UCSD-AML1 (cell line): ENCODE measurements at regions not wholly inside any gene's neighbourhood (a gene's known extent, or its start where the extent isn't known, plus 50 kb on each side); places are given as distances from the start of the nearest gene placed in this dataset.
"Not testable (repeated sequence)": the region's sequence is repeated elsewhere in the genome, so short reads cannot be mapped to it uniquely, and the experiment has no call there.

Source experiments
- DNase-seq: peaks from one replicate; lab custom pipeline; 2025; ENCODE audit not compliant: unreplicated experiment; lab: John Stamatoyannopoulos, UW

DNA sequence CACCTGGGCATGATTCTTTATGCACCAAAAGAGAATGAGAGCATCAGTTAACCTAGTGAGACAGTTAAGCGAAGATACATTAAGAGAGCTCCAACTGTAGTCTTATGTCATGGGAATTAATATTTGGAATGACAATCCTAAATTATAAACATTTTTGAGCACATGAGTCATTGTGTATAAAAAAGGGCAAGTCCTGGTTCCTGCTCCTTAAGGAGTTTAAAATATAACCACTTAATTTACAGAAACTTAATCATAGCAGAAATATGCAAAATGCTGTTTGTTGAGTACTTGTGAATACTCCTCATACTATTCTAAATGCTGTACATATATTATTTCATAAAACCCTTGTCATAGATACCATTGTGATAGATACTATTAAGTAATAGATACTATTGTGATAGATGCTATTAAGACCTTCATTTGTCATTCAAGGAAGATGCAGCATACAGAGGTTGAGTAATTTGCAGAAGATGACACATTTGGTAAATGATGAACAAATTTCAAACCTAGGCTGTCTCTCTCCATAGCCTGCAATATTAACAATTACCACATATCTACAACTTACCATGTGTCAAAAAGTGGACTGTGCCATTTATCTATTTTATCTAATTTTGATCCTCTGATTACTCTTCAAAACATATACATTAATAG lies 301.0 kb downstream of the TBC1D4 start:
- no peak for DNase-seq

DNA sequence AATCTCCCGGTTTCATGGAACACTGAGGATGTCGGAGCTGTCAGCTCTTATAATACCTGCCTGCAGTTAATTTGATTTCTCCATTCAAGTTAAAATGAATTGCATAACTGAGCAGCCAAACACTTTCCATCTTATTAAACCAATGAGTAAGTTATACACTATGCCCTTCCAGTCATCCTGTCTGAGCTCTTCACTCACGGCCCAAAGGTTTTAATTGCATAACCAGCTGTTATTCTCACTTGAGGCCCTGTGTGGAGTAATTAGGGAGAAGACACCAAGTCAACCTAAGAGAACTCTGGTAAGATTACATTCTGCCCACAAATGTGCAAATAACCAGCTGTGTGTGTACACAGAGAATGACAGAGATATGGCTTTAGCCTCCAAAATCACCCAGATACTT lies 303.5 kb downstream of the TBC1D4 start:
- DNase-seq: no peak

DNA sequence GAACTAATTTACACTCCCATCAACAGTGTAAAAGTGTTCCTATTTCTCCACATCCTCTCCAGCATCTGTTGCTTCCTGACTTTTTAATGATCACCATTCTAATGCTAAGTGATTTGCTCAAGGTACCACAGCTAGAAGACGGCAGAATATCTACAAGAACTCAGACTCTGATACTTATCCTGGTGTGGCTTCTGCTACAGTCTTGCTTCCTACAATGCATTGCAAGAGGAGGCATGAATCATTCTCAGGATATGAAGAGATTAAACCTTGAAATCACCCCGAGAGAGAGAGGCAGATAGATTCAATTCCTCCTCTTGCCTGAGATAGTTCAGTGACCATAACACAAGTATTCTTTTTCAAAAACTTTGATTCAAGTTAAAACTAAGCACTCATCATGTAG lies 306.4 kb downstream of the TBC1D4 start:
- DNase-seq: no peak

DNA sequence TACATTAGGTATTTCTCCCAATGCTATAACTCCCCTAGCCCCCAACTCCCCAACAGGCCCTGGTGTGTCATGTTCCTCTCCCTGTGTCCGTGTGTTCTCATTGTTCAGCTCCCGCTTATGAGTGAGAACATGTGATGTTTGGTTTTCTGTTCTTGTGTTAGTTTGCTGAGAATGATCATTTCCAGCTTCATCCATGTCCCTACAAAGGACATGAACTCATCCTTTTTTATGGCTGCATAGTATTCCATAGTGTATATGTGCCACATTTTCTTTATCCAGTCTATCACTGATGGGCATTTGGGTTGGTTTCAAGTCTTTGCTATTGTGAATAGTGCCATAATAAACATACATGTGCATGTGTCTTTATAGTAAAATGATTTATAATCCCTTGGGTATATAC lies 306.9 kb downstream of the TBC1D4 start:
- DNase-seq: not testable (repeated sequence)

DNA sequence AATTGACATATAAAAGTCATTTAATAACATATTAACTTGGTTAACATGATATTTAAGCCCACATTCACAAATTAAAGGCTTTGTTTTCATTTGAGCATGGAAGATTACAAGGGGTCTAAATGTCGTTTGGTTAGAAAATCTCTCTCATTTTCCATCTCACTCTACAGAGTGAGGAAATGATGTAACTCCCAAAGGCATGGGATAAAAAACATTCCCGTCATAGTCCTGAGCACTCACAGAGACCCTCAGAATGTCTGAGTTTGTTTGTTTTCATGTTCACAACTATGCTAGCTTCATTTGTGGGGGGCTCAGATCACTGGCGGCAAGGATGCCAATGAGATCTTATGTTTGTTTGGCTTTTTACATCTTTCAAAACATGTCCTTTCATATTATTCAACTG lies 307.5 kb downstream of the TBC1D4 start:
- no peak for DNase-seq

DNA sequence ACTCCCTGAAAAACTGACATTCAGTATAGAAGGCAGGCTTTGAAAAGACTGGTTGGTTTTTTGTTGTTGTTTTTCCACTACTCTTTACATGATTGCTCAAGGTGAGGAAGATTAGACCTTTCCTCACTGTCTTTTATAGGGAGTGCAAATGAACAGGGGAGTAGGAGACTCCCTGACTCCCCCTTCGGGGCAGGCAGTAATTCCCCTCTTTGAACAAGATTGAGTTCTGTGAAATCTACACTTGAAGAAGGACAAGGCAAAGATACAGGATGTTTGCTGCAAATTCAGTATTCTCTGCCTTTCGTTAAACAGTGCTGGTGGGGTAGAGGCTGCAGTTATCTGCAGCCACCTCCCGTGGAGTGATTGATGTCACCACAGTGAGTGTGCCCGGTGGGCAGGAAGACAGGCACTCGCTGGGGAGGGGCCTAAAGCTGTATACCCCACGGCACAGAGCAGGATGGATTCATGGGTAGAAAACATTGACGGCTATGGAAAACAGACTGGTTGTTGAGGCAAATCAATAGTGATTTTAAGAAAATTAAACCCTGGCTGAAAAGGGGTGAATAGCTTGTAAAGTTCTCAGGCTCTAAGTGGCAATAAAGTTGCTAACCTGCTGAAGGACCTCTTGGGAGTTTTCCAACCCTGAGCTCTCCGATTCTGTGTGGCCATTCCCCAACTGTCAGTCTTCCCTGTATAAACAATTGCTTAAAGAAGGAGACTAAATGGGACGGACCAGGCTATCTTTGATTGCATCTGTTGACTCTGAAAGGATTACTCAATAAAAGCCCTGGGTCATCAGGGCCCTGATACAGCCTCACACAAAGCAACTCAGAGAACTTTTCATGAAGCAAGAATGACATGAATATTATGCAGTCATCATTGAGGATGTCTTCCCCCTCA lies 308.3 kb downstream of the TBC1D4 start:
- DNase-seq: no peak

DNA sequence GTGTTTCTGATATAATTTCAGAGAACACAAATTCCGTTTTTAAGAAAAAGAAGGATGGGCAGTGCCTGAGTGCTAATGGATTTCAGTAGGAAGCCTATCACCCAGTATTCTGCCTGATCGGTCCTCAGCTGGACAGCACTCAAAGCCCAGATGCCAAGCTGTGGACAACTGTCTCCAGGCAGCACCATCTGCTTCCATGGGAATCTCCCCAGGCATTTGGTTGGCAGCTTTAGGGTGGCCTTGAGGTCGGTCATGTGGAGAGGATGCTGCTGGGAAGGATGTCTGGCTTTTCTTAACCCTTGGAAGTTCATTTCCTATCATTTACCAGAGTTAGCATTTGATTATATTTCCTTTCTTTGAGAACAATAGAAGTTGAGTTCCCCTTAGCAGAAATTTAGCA lies 311.7 kb downstream of the TBC1D4 start:
- DNase-seq: no peak

DNA sequence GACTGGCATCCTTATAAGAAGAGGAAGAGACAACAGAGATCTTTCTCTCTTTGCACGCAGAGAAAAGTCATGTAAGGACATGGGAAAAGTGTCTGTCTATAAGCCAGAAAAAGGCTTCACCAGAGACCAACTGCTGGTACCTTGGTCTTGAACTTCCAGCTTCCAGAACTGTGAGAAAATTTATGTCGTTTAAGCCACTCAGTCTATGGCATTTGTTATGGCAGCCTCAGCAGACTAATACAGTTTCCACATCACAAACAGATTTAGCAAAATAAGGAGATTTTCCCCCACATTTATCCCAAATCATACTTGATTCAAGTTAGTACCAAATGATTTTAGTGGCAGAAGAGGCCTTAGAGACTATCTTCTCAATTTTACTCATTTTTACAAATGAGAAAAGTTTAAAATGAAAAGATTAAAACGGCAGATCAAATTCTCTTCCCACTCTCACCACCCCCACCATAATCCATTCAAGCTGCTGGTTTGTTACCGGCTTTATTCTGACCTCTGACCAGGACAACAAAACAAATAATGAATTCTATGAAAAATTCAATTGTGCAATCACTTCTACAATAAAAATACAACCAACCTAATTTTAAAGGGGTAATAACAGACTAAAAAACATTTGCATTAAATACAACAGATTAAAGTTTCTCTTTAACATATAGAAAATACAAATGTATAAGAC lies 316.3 kb downstream of the TBC1D4 start:
- DNase-seq: no peak

DNA sequence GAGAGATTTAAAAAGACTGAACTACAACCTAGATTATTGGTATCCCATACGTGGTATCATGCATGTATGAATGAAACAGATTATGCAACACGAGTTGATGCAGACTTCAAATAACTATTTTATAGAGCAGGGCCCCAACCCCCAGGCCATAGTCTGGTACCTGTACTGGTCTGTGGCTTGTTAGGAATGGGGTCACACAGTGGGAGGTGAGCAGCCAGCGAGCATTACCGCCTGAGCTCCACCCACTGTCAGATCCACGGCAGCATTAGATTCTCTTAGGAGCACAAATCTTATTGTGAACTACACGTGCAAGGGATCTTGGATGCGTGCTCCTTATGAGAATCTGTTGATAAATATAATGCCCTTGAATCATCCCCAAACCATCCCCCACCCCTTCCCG lies 320.2 kb downstream of the TBC1D4 start:
- no peak for DNase-seq

DNA sequence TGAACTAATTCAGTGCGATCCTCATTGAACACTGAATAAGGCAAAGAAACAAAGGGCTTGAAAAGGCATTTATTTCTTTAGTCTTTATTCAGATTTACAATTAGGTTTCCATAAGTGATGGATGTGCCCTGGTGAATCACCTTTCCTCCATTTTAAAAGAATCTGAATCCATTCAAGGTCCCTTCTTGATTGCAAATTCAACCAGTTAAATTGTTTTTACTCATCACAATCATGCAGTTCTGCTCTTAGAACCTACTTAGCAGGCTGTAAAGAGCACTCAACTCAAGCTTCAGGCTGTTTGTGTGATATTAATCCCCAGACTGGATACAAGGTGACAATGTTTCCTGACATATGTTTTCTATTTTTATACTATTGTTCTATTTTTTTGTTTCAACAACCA lies 321.0 kb downstream of the TBC1D4 start:
- DNase-seq: no peak

DNA sequence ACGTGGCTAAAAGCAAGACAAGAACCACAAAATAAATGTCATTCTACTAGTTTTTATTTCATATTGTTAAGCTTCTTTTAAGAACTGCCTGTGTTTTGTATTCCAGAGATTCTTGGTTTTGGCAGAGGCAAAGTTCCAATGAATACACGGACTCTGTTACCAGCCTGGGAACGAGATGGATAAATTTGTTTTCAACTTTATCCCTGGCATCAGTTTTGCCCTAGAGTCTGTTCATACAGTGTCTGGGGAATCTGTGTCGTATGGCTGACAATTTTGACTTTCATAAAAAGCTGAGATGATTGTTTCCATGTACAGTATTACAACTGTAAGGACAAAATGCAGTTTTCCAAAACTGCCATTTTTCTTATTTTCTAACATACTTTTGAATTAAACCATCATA lies 327.6 kb downstream of the TBC1D4 start:
- DNase-seq: no peak

DNA sequence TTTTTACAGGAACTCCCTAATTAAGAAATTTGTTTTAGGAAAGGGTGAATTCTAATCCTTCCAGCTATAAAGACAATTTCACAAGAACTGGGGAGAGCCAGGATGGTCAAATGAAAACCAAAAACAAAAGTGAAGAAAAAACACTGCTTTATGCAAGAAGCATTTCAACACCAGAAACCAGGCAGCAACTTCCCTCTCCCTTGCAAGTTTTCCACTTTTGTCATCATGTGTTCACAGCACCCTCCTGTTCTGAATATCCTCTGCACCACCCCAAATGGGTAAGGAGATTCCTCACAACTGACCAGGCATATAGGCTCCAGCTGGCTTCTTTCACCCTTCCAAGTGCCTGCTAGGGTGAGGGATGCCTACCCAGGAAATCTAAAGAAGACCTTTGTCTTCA lies 328.1 kb downstream of the TBC1D4 start:
- no peak for DNase-seq

DNA sequence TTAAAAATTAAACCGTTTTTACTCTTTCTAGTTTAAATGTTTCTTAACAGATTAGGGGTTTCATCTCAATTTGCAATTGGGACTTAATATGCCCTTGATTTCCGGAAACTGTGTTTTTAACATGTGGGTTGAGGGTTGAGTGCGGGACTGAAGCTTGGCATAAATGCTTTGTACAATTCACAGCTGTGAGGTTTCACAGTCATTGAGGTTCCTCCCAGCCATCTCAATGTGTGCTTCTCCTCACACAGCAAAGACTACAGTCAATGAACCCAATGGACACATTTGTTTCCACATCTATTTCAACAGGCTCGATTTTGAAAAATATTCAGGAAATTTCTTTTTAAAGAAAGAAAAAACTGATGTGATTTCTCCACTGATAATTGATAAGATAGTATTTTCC lies 328.6 kb downstream of the TBC1D4 start:
- DNase-seq: no peak

DNA sequence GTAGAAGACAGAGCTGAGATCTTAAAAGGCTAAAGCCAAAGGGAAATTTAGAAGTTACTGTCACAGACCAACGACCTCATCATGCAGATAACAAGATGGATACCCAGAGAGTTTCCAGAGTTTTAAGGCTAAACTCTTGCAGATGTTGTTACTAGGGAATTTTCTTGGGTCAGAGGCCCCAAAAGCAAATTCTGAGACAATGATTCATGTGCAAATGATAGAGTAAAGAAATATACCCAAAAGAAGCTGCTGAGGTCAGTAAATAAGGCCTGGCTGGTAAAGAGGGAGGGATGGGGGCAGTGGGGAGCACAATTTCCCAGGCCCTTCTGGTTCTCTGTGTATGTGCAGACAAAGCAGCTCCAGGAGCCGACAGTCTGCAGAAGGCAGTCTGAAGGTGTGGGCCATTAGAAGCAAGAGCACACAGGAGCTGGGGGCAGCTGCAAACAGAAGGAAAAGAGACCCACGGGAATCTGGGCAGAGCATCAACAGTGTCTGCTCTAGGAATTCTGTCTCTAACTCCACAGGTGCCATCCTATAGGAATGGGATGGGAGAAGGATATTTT lies 330.8 kb downstream of the TBC1D4 start:
- no peak for DNase-seq

DNA sequence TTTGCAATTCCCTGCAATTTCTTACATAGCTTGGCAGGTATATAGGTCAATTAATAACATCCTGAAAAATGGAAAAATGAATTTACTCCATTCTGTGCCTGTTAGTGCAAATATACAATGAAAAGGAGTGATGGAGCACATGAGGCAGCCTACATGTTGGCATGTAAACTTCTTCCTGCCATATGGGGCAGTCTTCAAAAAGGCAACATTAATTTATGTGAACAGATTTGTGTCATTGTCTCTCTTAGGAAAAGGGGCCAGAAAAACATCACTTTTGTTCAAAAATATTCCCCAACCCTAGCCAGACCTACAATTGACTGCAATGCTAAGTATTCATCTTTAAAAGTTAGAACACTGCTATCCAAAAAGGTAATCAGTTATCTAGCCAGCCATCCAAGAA lies 332.2 kb downstream of the TBC1D4 start:
- DNase-seq: no peak

DNA sequence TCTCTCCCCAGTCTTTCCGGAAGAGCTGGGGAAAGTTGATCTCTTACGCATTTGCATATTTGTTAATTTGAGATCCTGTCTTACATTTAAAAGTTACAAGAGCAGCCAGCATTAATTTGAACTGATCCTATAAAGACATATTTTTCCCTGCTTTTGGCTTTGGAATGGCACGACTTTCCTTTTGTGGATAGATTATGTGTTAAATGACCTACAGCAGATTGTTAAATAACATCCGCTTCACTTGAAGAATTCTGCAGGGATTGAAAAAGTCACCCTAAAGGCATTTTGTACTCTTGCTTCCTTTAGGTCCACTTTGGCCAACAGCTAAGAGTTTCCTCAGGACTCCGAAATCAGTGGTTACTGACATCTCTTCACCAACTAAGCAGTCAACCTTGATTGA lies 334.0 kb downstream of the TBC1D4 start:
- DNase-seq: no peak

DNA sequence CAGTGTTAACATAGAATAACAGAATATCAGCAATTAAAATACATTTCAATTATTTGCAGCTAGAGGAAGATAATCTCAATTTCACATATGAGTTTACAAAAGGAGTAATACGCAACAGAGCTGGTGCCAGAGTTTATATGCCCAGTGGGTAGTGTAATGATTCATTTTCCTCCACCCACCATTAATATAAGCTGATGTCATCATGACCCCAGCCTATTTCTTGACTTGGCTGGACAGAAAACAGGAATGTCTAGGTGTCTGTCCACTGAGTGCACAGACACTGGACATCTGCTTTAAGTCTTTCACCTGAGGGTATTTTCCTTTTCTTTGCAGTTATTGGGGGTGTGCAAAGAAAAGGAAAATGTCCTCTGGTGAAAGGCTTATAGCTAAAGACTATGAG lies 335.5 kb downstream of the TBC1D4 start:
- no peak for DNase-seq

DNA sequence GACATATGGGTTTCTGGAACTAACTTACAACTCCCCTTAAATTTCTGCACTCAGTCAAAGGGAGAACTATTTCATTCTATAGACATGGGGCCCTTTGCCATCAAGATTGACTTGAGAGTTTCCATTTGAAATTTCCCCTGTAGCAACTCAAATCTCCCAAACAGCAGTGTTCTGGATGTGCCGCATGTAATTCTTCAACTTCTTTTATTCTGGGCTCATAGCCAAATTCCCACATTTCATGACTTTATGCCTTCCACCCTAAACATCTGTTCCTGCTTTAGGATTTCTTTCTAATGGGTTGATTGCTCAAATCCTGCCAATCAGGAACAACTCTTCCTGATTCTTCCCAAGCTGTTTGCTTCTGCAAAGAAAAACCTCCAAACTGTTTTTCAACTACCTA lies 336.0 kb downstream of the TBC1D4 start:
- no peak for DNase-seq

DNA sequence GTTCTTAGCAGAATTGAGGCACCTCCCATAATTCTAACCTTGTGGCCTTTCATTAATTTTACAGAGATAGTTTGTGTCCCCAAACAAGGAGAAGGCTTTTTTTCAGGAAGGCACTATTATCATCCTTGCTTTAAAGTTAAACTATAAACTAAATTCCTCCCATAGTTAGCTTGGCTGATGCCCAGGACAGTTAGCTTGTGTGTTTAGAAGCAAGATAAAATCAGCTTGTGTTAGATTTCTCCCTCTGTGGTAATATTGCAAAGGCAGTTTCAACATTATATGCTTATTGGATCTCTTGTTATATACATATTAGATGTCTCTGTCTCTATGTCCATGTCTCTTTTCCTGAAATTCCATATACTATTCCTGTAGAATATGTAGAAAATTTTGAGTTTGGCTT lies 342.7 kb downstream of the TBC1D4 start:
- no peak for DNase-seq

DNA sequence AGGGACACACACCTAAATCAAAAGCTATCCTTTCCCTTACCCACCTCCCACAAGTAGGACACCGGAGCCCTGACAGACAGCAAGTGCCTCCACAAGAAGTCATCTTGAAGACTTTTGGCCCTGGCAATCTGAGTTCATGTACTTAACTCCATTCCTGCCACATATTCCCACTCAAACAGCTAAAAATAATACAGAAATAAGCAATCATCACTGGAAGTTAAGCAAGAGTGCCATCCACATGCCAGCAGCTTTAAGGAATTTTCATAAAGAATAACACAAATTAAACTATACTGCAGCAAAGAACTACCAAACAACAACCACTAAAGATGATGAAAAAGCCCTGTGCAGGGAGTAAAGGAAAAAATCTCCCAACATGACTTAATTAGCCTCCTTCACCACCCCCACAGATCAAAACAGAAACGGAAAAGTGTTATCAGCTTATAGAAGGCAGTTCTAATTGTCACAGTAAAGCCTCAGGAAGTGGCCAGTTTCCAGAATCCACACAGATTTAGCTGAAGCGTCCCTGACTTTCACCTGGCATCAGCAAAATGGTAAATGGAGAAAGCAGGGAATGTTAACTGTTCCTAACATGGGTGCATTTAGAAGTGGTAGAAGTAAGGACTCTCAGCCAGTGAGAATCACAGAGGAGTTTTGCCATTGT lies 343.9 kb downstream of the TBC1D4 start:
- DNase-seq: no peak

DNA sequence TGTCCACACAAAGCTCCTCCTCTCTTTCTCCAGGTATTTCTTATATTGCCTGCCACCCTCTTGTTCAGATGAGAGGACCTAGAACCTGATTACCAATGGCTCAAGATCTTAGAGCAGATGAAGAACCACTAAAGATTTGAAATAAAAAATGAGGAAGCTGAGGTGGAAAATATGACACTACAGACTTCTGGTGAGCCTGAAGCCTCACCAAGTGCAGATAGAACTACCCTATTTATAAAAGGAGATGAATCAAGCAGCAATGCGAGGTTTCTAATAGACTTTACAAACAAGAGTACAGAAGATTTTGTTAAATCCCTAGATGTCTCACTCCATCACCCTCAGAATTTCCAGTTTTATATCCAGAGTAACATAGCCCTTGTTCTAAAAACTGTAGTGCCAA lies 345.8 kb downstream of the TBC1D4 start:
- DNase-seq: no peak
